Cardiac fibroblast (primary cell): ENCODE measurements at regions not wholly inside any gene's neighbourhood (a gene's known extent, or its start where the extent isn't known, plus 50 kb on each side); places are given as distances from the start of the nearest gene placed in this dataset.
A peak's percentile ranks its signal among the peaks of the same experiment; 100 is the strongest.
"Not testable (repeated sequence)": the region's sequence is repeated elsewhere in the genome, so short reads cannot be mapped to it uniquely, and the experiment has no call there.

Experiments
- DNase-seq, 2 donors: peaks; one replicate each; pipeline versions ENCODE4 v3.0.0 to v3.0.0-alpha.2; 2010; ENCODE audit warnings: low read depth in 2 of 2
- H3K4me3 ChIP-seq, 2 donors: replicated peaks in 1 of 2; 1 replicate in 1 of 2; 2 replicates in 1 of 2; pipeline ENCODE4 v1.5.1; 2011; ENCODE audit warnings: low read depth in 2 of 2, low read length in 2 of 2, mild to moderate bottlenecking in 2 of 2, moderate library complexity in 1 of 2
- CTCF ChIP-seq: IDR thresholded peaks from one replicate; pipeline ENCODE4 v1.5.1; 2011; ENCODE audit warnings: low read depth, mild to moderate bottlenecking, low read length, inconsistent platforms

GRCh38 chr2:216758256-216759155, 63.2 kb upstream of the IGFBP5 start:
- no peak overlapping the region for H3K4me3 ChIP-seq
- no peak for TF ChIP-seq CTCF
- DNase-seq: no peak

GRCh38 chr2:216757532-216757931, 62.2 kb upstream of the IGFBP5 start:
- no peak overlapping the region for H3K4me3 ChIP-seq
- TF ChIP-seq CTCF: no peak
- DNase-seq: no peak

GRCh38 chr2:216756435-216756834, 61.1 kb upstream of the IGFBP5 start:
- no peak overlapping the region for H3K4me3 ChIP-seq
- TF ChIP-seq CTCF: no peak
- DNase-seq: no peak

- no peak overlapping the region for H3K4me3 ChIP-seq
- DNase-seq: no peak
- no peak for TF ChIP-seq CTCF
Observed at GRCh38 chr2:216754812-216755211, 59.5 kb upstream of the IGFBP5 start.

- TF ChIP-seq CTCF: no peak
- DNase-seq: no peak
- H3K4me3 ChIP-seq: no peak overlapping the region
Observed at GRCh38 chr2:216754336-216754735, 59.0 kb upstream of the IGFBP5 start.

GRCh38 chr2:216752855-216753505, 57.6 kb upstream of the IGFBP5 start:
- DNase-seq: peak; percentile 42 to 52
- no peak overlapping the region for H3K4me3 ChIP-seq
- TF ChIP-seq CTCF: no peak

GRCh38 chr2:216750750-216751149, 55.4 kb upstream of the IGFBP5 start:
- H3K4me3 ChIP-seq, DNase-seq: not testable (repeated sequence)

- DNase-seq, H3K4me3 ChIP-seq: not testable (repeated sequence)
Observed at GRCh38 chr2:216746268-216746667, 50.9 kb upstream of the IGFBP5 start.
